Liver (tissue), 7 donors: ENCODE measurements at regions not wholly inside any gene's neighbourhood (a gene's known extent, or its start where the extent isn't known, plus 50 kb on each side); places are given as distances from the start of the nearest gene placed in this dataset.

Source experiments
- DNase-seq: peaks from one replicate; pipeline ENCODE4 v3.0.0-alpha.2; 2017; ENCODE audit warnings: low spot score
- H3K27ac ChIP-seq, 2 donors: one replicate each; pipeline ENCODE4 v1.7.0; 2013; ENCODE audit warnings: inconsistent platforms in 2 of 2, low read length in 2 of 2, control low read depth in 1 of 2, low read depth in 1 of 2, mild to moderate bottlenecking in 1 of 2
- H3K27me3 ChIP-seq, 4 donors: one replicate each; pipeline versions ENCODE4 v1.6.1 to v1.7.0; 2013; ENCODE audit warnings: low read length in 3 of 4, inconsistent platforms in 1 of 4, mild to moderate bottlenecking in 1 of 4, moderate library complexity in 1 of 4; ENCODE audit not compliant: control insufficient read depth in 4 of 4, insufficient read depth in 4 of 4
- H3K36me3 ChIP-seq, 4 donors: one replicate each; pipeline versions ENCODE4 v1.6.1 to v1.7.0; 2013; ENCODE audit warnings: low read length in 3 of 4, mild to moderate bottlenecking in 3 of 4, low read depth in 1 of 4, moderate library complexity in 1 of 4; ENCODE audit not compliant: control insufficient read depth in 4 of 4, insufficient read depth in 3 of 4
- H3K4me1 ChIP-seq, 4 donors: one replicate each; pipeline versions ENCODE4 v1.6.1 to v1.7.0; 2013; ENCODE audit warnings: low read length in 3 of 4, mild to moderate bottlenecking in 3 of 4, moderate library complexity in 1 of 4; ENCODE audit not compliant: control insufficient read depth in 4 of 4, insufficient read depth in 4 of 4
- H3K4me3 ChIP-seq, 3 donors: one replicate each; pipeline versions ENCODE4 v1.6.1 to v1.7.0; 2013; ENCODE audit warnings: low read length in 3 of 3, control low read depth in 1 of 3, low read depth in 1 of 3, mild to moderate bottlenecking in 1 of 3
- H3K9ac ChIP-seq, 2 donors: one replicate each; pipeline ENCODE4 v1.7.0; 2013; ENCODE audit warnings: low read length in 2 of 2, mild to moderate bottlenecking in 2 of 2, moderate library complexity in 2 of 2, control low read depth in 1 of 2, low read depth in 1 of 2
- H3K9me3 ChIP-seq, 4 donors: one replicate each; pipeline versions ENCODE4 v1.6.1 to v1.7.0; 2013; ENCODE audit warnings: low read length in 3 of 4; ENCODE audit not compliant: control insufficient read depth in 4 of 4
- EGR1 ChIP-seq, 2 donors: IDR thresholded peaks; 2 replicates each; pipeline ENCODE4 v1.6.1; 2016 to 2018; ENCODE audit warnings: antibody characterized with exemption in 2 of 2, low read depth in 2 of 2
- FOXA1 ChIP-seq: IDR thresholded peaks from 2 replicates; pipeline ENCODE4 v1.6.1; 2016; ENCODE audit warnings: antibody characterized with exemption
- FOXA2 ChIP-seq: IDR thresholded peaks from 2 replicates; pipeline ENCODE4 v1.6.1; 2016; ENCODE audit warnings: antibody characterized with exemption
- HNF4G ChIP-seq: IDR thresholded peaks from 2 replicates; pipeline ENCODE4 v1.6.1; 2016; ENCODE audit warnings: antibody characterized with exemption
- JUND ChIP-seq, 2 donors: IDR thresholded peaks; 2 replicates each; pipeline ENCODE4 v1.6.1; 2016; ENCODE audit warnings: antibody characterized with exemption in 2 of 2
- MAX ChIP-seq: IDR thresholded peaks from 2 replicates; pipeline ENCODE4 v1.6.1; 2016; ENCODE audit warnings: antibody characterized with exemption
- NR2F2 ChIP-seq: IDR thresholded peaks from 2 replicates; pipeline ENCODE4 v1.6.1; 2016; ENCODE audit warnings: antibody characterized with exemption
- RAD21 ChIP-seq, 2 donors: IDR thresholded peaks; 2 replicates each; pipeline ENCODE4 v1.6.1; 2016; ENCODE audit warnings: antibody characterized with exemption in 2 of 2, mild to moderate bottlenecking in 2 of 2
- REST ChIP-seq: IDR thresholded peaks from 2 replicates; pipeline ENCODE4 v1.6.1; 2016; ENCODE audit warnings: antibody characterized with exemption, mild to moderate bottlenecking
- RXRA ChIP-seq, 2 donors: IDR thresholded peaks; 2 replicates each; pipeline ENCODE4 v1.6.1; 2017 to 2018; ENCODE audit warnings: antibody characterized with exemption in 2 of 2, mild to moderate bottlenecking in 1 of 2
- SP1 ChIP-seq: IDR thresholded peaks from 2 replicates; pipeline ENCODE4 v1.6.1; 2018; ENCODE audit warnings: antibody characterized with exemption, mild to moderate bottlenecking
- TAF1 ChIP-seq: conservative IDR thresholded peaks from 2 replicates; pipeline ENCODE4 v1.6.1; 2016; ENCODE audit warnings: antibody characterized with exemption, mild to moderate bottlenecking
- YY1 ChIP-seq: IDR thresholded peaks from 2 replicates; pipeline ENCODE4 v1.6.1; 2016; ENCODE audit warnings: antibody characterized with exemption, mild to moderate bottlenecking
- ZBTB33 ChIP-seq: IDR thresholded peaks from 2 replicates; pipeline ENCODE4 v1.6.1; 2016; ENCODE audit warnings: antibody characterized with exemption
- WGBS: extraction: QIAGEN DNeasy Blood & Tissue Kit; methylation state at CpG from one replicate; pipeline ENCODE4 v1.1.7; 2013; 5-methylcytosine and 5-hydroxymethylcytosine counted together
- donor health status: healthy.
- donor health status: healthy.
- donor health status: healthy.
- donor health status: healthy.

GRCh38 chr11:38136887-38137286, 1538.9 kb upstream of the RAG2 start (continued):
- no peak for TF ChIP-seq ZBTB33
- TF ChIP-seq FOXA2, result no peak
- no peak for TF ChIP-seq TAF1
- TF ChIP-seq FOXA1, result no peak

- WGBS, result 32% methylated on average over 1 of the region's 1 CpG
- TF ChIP-seq REST (no peak), SP1 (no peak), TAF1 (no peak), MAX (no peak), JUND (IDR thresholded peaks at IDR 0.05) (no peak), RAD21 (IDR thresholded peaks at IDR 0.05) (no peak), YY1 (no peak), EGR1 (IDR thresholded peaks at IDR 0.05; ENCODE audit: low read depth in 2 of 2) (no peak), RXRA (IDR thresholded peaks at IDR 0.05) (no peak), FOXA2 (no peak), HNF4G (no peak)
Measured at GRCh38 chr11:38131535-38131934, 1533.5 kb upstream of the RAG2 start.

GRCh38 chr11:38130976-38131375, 1532.9 kb upstream of the RAG2 start:
- Histone ChIP-seq H3K27me3 (peaks cover 0 to 3% (median 0%) of the 10 kb centered on the region in 4 donors), H3K9me3 (no peaks in the 10 kb centered on the region), H3K27ac (no peak overlapping the region), H3K4me3 (no peak overlapping the region), H3K36me3 (no peaks in the 10 kb centered on the region), H3K4me1 (no peaks in the 10 kb centered on the region), H3K9ac (no peak overlapping the region)
- TF ChIP-seq JUND (IDR thresholded peaks at IDR 0.05), result no peak
- TF ChIP-seq NR2F2, result peak; percentile 30
- no peak for DNase-seq
- 26% methylated on average over 3 of the region's 3 CpGs for WGBS

More at GRCh38 chr11:38131535-38131934, 1533.5 kb upstream of the RAG2 start:
- no peak overlapping the region for H3K4me3 ChIP-seq
- DNase-seq, result no peak
- H3K27ac ChIP-seq, result no peak overlapping the region
- peaks cover 0 to under 1% (median 0%) of the 10 kb centered on the region in 4 donors for H3K9me3 ChIP-seq
- no peaks in the 10 kb centered on the region for H3K4me1 ChIP-seq
- H3K27me3 ChIP-seq, result peaks cover 0 to 3% (median 0%) of the 10 kb centered on the region in 4 donors
- no peaks in the 10 kb centered on the region for H3K36me3 ChIP-seq
- H3K9ac ChIP-seq, result no peak overlapping the region
